Transverse colon (tissue), 4 donors: ENCODE measurements at regions not wholly inside any gene's neighbourhood (a gene's known extent, or its start where the extent isn't known, plus 50 kb on each side); places are given as distances from the start of the nearest gene placed in this dataset.

ENCODE experiments used
- DNase-seq: peaks from one replicate; pipeline ENCODE4 v3.0.0-alpha.2; 2019
- H3K27ac ChIP-seq, 4 donors: fragments of 200-600 bp; sonication (generic); 2 replicates each; pipeline ENCODE4 v1.5.1; 2016 to 2018; ENCODE audit warnings: inconsistent platforms in 4 of 4
- H3K27me3 ChIP-seq: fragments of 200-600 bp; sonication (generic); 2 replicates; pipeline ENCODE4 v1.5.1; 2017; ENCODE audit warnings: inconsistent platforms
- H3K36me3 ChIP-seq, 4 donors: fragments of 200-600 bp; sonication (generic); 2 replicates each; pipeline ENCODE4 v1.5.1; 2017 to 2019; ENCODE audit warnings: inconsistent platforms in 4 of 4
- H3K4me1 ChIP-seq, 4 donors: fragments of 200-600 bp; sonication (generic); 2 replicates each; pipeline ENCODE4 v1.5.1; 2017 to 2020; ENCODE audit warnings: inconsistent platforms in 4 of 4
- H3K4me3 ChIP-seq, 4 donors: fragments of 200-600 bp; sonication (generic); 1 replicate in 1 of 4; 2 replicates in 3 of 4; pipeline versions ENCODE4 v1.5.1 to v1.6.1; 2017 to 2019; ENCODE audit warnings: inconsistent platforms in 4 of 4
- H3K9me3 ChIP-seq, 2 donors: fragments of 200-600 bp; sonication (generic); 2 replicates each; pipeline ENCODE4 v1.5.1; 2017 to 2019; ENCODE audit warnings: inconsistent platforms in 2 of 2
- EP300 ChIP-seq: sonication (generic); formaldehyde crosslinking; IDR thresholded peaks from one replicate; pipeline ENCODE4 v1.6.1; 2017; ENCODE audit warnings: antibody characterized with exemption, low read depth
- POLR2A ChIP-seq: fragments of 450-650 bp; IDR thresholded peaks from one replicate; pipeline ENCODE4 v1.6.1; 2016; ENCODE audit warnings: antibody characterized with exemption, mild to moderate bottlenecking, moderate library complexity
- POLR2AphosphoS5 ChIP-seq, 3 donors: sonication (generic); formaldehyde crosslinking; IDR thresholded peaks; one replicate each; pipeline ENCODE4 v1.6.1; 2016; ENCODE audit warnings: antibody characterized with exemption in 3 of 3
- whole genome bisulfite sequencing, 2 donors: methylation state at CpG; one replicate each; pipeline ENCODE4 v1.1.5; 2018; ENCODE audit warnings: low coverage in 1 of 2; 5-methylcytosine and 5-hydroxymethylcytosine counted together
- in situ Hi-C, 4 donors: fragments of 200-750 bp; cut with MboI; loops; one replicate each; pipeline versions ENCODE4 v1.15.0 to v1.15.1; 2017; ENCODE audit warnings: low sequenced_read_pairs in 3 of 4, low pct_ligation_motif_present in 1 of 4, low pct_unique_long_range_greater_than_20kb in 1 of 4
- intact Hi-C: fragments of 100-400 bp; cut with DNase I; formaldehyde crosslinking; loops from one replicate; pipeline ENCODE4 v1.15.1; 2023; ENCODE audit warnings: low total_unique reads
- TF ChIP-seq, protein P1 (sequence below), 5 experiments: fragments of 200-600 bp in 3 of 5; fragments of 450-650 bp in 2 of 5; sonication (generic) in 3 of 5; IDR thresholded peaks; 1 replicate in 2 of 5; 2 replicates in 3 of 5; pipeline ENCODE4 v1.5.1; 2016 to 2017; ENCODE audit warnings: antibody characterized with exemption in 5 of 5, inconsistent platforms in 3 of 5, mild to moderate bottlenecking in 2 of 5, moderate library complexity in 1 of 5

GRCh38 chr6:169895000-169895759, 143.8 kb downstream of the ERMARD start:
- intact Hi-C loops (no loop called here), in situ Hi-C loops (no loop called here)
- 43 to 71% methylated on average over 3 to 7 of the region's 7 CpGs for WGBS, 2 donors
- TF ChIP-seq POLR2AphosphoS5 (IDR thresholded peaks at IDR 0.05) (no peak), EP300 (no peak), POLR2A (no peak)
- TF ChIP-seq, protein P1, sequence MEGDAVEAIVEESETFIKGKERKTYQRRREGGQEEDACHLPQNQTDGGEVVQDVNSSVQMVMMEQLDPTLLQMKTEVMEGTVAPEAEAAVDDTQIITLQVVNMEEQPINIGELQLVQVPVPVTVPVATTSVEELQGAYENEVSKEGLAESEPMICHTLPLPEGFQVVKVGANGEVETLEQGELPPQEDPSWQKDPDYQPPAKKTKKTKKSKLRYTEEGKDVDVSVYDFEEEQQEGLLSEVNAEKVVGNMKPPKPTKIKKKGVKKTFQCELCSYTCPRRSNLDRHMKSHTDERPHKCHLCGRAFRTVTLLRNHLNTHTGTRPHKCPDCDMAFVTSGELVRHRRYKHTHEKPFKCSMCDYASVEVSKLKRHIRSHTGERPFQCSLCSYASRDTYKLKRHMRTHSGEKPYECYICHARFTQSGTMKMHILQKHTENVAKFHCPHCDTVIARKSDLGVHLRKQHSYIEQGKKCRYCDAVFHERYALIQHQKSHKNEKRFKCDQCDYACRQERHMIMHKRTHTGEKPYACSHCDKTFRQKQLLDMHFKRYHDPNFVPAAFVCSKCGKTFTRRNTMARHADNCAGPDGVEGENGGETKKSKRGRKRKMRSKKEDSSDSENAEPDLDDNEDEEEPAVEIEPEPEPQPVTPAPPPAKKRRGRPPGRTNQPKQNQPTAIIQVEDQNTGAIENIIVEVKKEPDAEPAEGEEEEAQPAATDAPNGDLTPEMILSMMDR (IDR thresholded peaks at IDR 0.05): no peak
- H3K9me3 ChIP-seq: no peaks in the 10 kb centered on the region
- H3K27me3 ChIP-seq: no peaks in the 10 kb centered on the region
- H3K4me3 ChIP-seq: no peak overlapping the region
- no peaks in the 10 kb centered on the region for H3K4me1 ChIP-seq
- DNase-seq: no peak
- H3K27ac ChIP-seq: no peak overlapping the region
- H3K36me3 ChIP-seq: no peaks in the 10 kb centered on the region

DNA sequence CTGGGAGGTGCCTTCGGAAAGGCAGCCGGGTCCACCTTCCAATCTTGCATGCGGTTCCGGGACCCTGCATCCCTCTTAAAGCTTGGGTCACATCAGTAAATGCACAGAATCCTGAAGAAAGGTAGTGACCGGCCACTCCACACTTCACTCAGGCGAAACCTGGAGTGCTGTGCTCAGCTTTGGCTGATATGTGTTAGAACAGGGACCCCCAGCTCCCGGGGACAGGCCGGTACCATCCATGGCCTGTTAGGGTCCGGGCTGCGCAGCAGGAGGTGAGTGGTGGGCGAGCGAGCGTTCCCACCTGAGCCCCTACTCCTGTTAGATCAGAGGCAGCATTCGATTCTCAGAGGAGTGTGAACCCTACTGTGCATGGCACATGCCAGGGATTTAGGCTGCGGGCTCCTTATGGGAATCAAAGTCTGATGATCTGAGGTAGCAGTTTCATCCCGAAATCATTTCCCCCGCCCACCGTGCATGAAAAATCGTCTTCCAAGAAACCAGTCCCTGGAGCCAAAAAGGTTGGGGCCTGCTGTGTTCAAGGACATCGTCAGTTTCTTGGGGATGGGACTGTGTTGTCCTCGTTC, 143.0 kb downstream of the ERMARD start:
- Histone ChIP-seq H3K4me1 (no peaks in the 10 kb centered on the region), H3K36me3 (no peaks in the 10 kb centered on the region), H3K9me3 (no peaks in the 10 kb centered on the region), H3K4me3 (no peak overlapping the region), H3K27ac (no peak overlapping the region), H3K27me3 (peaks cover 2% of the 10 kb centered on the region)
- in situ Hi-C loops: no loop called here
- intact Hi-C loops: no loop called here
- DNase-seq: no peak
- TF ChIP-seq POLR2AphosphoS5 (IDR thresholded peaks at IDR 0.05): no peak
- no peak for TF ChIP-seq POLR2A
- TF ChIP-seq EP300: no peak
- TF ChIP-seq, protein P1 (IDR thresholded peaks at IDR 0.05): no peak
- 87 to 100% methylated on average over 3 to 21 of the region's 21 CpGs for WGBS, 2 donors

- WGBS, 2 donors: 70% methylated on average over 8 of the region's 8 CpGs; no CpG with 5 or more reads in 1 of the 2 donors
These were observed 142.2 kb downstream of the ERMARD start for GRCh38 chr6:169893624-169894023.

DNA sequence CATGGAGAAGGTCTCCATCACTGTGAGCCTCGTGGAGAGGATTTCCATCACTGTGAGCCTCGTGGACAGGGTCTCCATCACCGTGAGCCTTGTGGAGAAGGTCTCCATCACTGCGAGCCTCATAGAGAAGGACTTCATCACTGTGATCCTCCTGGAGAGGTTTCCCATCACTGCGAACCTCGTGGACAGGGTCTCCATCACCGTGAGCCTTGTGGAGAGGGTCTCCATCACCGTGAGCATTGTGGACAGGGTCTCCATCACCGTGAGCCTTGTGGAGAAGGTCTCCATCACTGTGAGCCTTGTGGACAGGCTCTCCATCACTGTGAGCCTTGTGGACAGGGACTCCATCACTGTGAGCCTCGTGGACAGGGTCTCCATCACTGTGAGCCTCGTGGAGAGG, 140.4 kb downstream of the ERMARD start:
- peaks cover 3% of the 10 kb centered on the region for H3K27me3 ChIP-seq
- no peaks in the 10 kb centered on the region for H3K36me3 ChIP-seq
- H3K4me1 ChIP-seq: no peaks in the 10 kb centered on the region
- WGBS, 2 donors: 57% methylated on average over 11 of the region's 11 CpGs; no CpG with 5 or more reads in 1 of the 2 donors
- intact Hi-C loops: no loop called here
- H3K27ac ChIP-seq: no peak overlapping the region
- in situ Hi-C loops: no loop called here
- no peak overlapping the region for H3K4me3 ChIP-seq
- DNase-seq: no peak
- TF ChIP-seq EP300 (no peak), POLR2A (no peak), POLR2AphosphoS5 (IDR thresholded peaks at IDR 0.05) (no peak)
- TF ChIP-seq, protein P1 (IDR thresholded peaks at IDR 0.05): no peak
- no peaks in the 10 kb centered on the region for H3K9me3 ChIP-seq

More at GRCh38 chr6:169893624-169894023, 142.2 kb downstream of the ERMARD start:
- Histone ChIP-seq H3K4me3 (no peak overlapping the region), H3K27ac (no peak overlapping the region), H3K9me3 (no peaks in the 10 kb centered on the region), H3K27me3 (peaks cover 3% of the 10 kb centered on the region), H3K4me1 (no peaks in the 10 kb centered on the region), H3K36me3 (no peaks in the 10 kb centered on the region)
- in situ Hi-C loops: no loop called here
- TF ChIP-seq, protein P1 (IDR thresholded peaks at IDR 0.05): no peak
- no peak for TF ChIP-seq POLR2A
- no peak for TF ChIP-seq POLR2AphosphoS5 (IDR thresholded peaks at IDR 0.05)
- no peak for TF ChIP-seq EP300
- DNase-seq: no peak
- intact Hi-C loops: no loop called here
